ENCODE measurements at regions not wholly inside any gene's neighbourhood (a gene's known extent, or its start where the extent isn't known, plus 50 kb on each side); places are given as distances from the start of the nearest gene placed in this dataset.

DNA sequence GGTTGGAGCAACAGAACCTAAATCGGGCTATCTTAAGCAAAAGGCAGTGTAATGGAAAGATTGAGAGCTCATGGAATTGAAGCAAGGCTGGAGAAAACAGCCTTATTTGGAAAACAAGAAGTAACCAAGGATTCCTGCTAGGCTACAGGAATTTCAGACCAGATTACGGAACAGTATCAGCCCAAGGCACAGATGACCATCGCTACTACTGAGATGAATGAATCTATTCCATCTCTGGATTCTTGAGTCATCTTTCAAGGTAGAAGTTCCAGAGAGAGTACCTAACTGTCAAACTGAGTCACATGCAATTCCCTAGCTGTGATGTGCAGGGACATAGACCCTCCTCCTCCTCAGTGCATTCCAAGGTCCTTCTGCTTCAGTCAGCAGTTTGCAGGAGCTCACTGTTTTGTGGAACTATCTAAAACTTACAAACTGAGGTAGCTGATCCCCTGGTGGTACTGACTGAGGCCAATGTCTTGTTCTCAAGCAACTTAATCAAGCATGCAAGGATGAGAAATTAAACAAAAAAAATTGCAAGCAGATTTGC lies 62.0 kb upstream of the SMLR1 start:
- Histone ChIP-seq H3K36me3 (ENCODE audit: control insufficient read depth, insufficient read depth, low read length) (no peaks in the 10 kb centered on the region), H3K27me3 (ENCODE audit: control insufficient read depth, insufficient read depth, low read length) (no peaks in the 10 kb centered on the region), H3K4me3 (ENCODE audit: low read depth, low read length) (no peak overlapping the region)
- TF ChIP-seq, protein P1, sequence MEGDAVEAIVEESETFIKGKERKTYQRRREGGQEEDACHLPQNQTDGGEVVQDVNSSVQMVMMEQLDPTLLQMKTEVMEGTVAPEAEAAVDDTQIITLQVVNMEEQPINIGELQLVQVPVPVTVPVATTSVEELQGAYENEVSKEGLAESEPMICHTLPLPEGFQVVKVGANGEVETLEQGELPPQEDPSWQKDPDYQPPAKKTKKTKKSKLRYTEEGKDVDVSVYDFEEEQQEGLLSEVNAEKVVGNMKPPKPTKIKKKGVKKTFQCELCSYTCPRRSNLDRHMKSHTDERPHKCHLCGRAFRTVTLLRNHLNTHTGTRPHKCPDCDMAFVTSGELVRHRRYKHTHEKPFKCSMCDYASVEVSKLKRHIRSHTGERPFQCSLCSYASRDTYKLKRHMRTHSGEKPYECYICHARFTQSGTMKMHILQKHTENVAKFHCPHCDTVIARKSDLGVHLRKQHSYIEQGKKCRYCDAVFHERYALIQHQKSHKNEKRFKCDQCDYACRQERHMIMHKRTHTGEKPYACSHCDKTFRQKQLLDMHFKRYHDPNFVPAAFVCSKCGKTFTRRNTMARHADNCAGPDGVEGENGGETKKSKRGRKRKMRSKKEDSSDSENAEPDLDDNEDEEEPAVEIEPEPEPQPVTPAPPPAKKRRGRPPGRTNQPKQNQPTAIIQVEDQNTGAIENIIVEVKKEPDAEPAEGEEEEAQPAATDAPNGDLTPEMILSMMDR (IDR thresholded peaks at IDR 0.05; ENCODE audit: insufficient read depth, low read length, poor library complexity, severe bottlenecking), result no peak
- no peak for DNase-seq (ENCODE audit: low read depth)

GRCh38 chr6:130766239-130767144 lies 60.7 kb upstream of the SMLR1 start:
- H3K36me3 ChIP-seq (ENCODE audit: control insufficient read depth, insufficient read depth, low read length), result no peaks in the 10 kb centered on the region
- no peak for DNase-seq (ENCODE audit: low read depth)
- TF ChIP-seq, protein P1 (IDR thresholded peaks at IDR 0.05; ENCODE audit: insufficient read depth, low read length, poor library complexity, severe bottlenecking), result no peak
- no peaks in the 10 kb centered on the region for H3K27me3 ChIP-seq (ENCODE audit: control insufficient read depth, insufficient read depth, low read length)
- no peak overlapping the region for H3K4me3 ChIP-seq (ENCODE audit: low read depth, low read length)

DNA sequence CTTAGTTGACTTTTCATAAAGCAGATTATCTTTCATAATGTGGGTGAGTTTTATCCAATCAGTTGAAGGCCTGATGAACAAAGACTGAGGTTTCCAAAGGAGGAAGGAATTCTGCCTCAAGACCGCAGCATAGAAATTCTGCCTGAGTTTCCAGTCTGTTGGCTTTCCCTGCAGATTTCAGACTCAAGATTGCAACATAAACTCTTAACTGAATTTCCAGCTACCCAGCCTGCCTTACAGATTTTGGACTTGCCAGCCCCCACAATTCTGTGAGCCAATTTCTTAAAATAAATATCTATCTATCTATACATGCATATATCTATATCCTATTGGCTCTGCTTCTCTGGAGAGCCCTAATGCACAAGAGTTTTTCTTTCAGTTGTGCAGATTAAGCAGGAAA lies 57.3 kb upstream of the SMLR1 start:
- Histone ChIP-seq H3K4me3 (ENCODE audit: low read depth, low read length) (no peak overlapping the region), H3K27me3 (ENCODE audit: control insufficient read depth, insufficient read depth, low read length) (no peaks in the 10 kb centered on the region), H3K36me3 (ENCODE audit: control insufficient read depth, insufficient read depth, low read length) (no peaks in the 10 kb centered on the region)
- TF ChIP-seq, protein P1 (IDR thresholded peaks at IDR 0.05; ENCODE audit: insufficient read depth, low read length, poor library complexity, severe bottlenecking), result no peak
- DNase-seq (ENCODE audit: low read depth), result no peak

GRCh38 chr6:130771741-130772140 lies 55.5 kb upstream of the SMLR1 start:
- no peaks in the 10 kb centered on the region for H3K27me3 ChIP-seq (ENCODE audit: control insufficient read depth, insufficient read depth, low read length)
- H3K4me3 ChIP-seq (ENCODE audit: low read depth, low read length), result no peak overlapping the region
- no peak for DNase-seq (ENCODE audit: low read depth)
- H3K36me3 ChIP-seq (ENCODE audit: control insufficient read depth, insufficient read depth, low read length), result no peaks in the 10 kb centered on the region
- TF ChIP-seq, protein P1 (IDR thresholded peaks at IDR 0.05; ENCODE audit: insufficient read depth, low read length, poor library complexity, severe bottlenecking), result no peak

- no peak overlapping the region for H3K4me3 ChIP-seq (ENCODE audit: low read depth, low read length)
- no peak for DNase-seq (ENCODE audit: low read depth)
- no peaks in the 10 kb centered on the region for H3K36me3 ChIP-seq (ENCODE audit: control insufficient read depth, insufficient read depth, low read length)
- H3K27me3 ChIP-seq (ENCODE audit: control insufficient read depth, insufficient read depth, low read length), result no peaks in the 10 kb centered on the region
- TF ChIP-seq, protein P1 (IDR thresholded peaks at IDR 0.05; ENCODE audit: insufficient read depth, low read length, poor library complexity, severe bottlenecking), result no peak
Measured at GRCh38 chr6:130773860-130774259, 53.3 kb upstream of the SMLR1 start.

Data from kidney epithelial cell (primary cell).